ENCODE measurements at regions not wholly inside any gene's neighbourhood (a gene's known extent, or its start where the extent isn't known, plus 50 kb on each side); places are given as distances from the start of the nearest gene placed in this dataset.

- TF ChIP-seq, protein P1, sequence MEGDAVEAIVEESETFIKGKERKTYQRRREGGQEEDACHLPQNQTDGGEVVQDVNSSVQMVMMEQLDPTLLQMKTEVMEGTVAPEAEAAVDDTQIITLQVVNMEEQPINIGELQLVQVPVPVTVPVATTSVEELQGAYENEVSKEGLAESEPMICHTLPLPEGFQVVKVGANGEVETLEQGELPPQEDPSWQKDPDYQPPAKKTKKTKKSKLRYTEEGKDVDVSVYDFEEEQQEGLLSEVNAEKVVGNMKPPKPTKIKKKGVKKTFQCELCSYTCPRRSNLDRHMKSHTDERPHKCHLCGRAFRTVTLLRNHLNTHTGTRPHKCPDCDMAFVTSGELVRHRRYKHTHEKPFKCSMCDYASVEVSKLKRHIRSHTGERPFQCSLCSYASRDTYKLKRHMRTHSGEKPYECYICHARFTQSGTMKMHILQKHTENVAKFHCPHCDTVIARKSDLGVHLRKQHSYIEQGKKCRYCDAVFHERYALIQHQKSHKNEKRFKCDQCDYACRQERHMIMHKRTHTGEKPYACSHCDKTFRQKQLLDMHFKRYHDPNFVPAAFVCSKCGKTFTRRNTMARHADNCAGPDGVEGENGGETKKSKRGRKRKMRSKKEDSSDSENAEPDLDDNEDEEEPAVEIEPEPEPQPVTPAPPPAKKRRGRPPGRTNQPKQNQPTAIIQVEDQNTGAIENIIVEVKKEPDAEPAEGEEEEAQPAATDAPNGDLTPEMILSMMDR (conservative IDR thresholded peaks at IDR 0.05; ENCODE audit: low read length), result no peak
- no peak overlapping the region for H3K4me3 ChIP-seq (ENCODE audit: low read length)
- no peak for DNase-seq (ENCODE audit: low read depth)
Measured at GRCh38 chr4:20639346-20639745, 60.9 kb upstream of the PACRGL start.

GRCh38 chr4:20640989-20641388, 59.3 kb upstream of the PACRGL start:
- DNase-seq (ENCODE audit: low read depth), result no peak
- H3K4me3 ChIP-seq (ENCODE audit: low read length), result no peak overlapping the region
- TF ChIP-seq, protein P1 (conservative IDR thresholded peaks at IDR 0.05; ENCODE audit: low read length), result no peak

- H3K4me3 ChIP-seq (ENCODE audit: low read length), result no peak overlapping the region
- TF ChIP-seq, protein P1 (conservative IDR thresholded peaks at IDR 0.05; ENCODE audit: low read length), result no peak
- DNase-seq (ENCODE audit: low read depth), result no peak
Measured at GRCh38 chr4:20641976-20642375, 58.3 kb upstream of the PACRGL start.

GRCh38 chr4:20643631-20644030, 56.6 kb upstream of the PACRGL start:
- no peak for DNase-seq (ENCODE audit: low read depth)
- TF ChIP-seq, protein P1 (conservative IDR thresholded peaks at IDR 0.05; ENCODE audit: low read length), result no peak
- no peak overlapping the region for H3K4me3 ChIP-seq (ENCODE audit: low read length)

DNA sequence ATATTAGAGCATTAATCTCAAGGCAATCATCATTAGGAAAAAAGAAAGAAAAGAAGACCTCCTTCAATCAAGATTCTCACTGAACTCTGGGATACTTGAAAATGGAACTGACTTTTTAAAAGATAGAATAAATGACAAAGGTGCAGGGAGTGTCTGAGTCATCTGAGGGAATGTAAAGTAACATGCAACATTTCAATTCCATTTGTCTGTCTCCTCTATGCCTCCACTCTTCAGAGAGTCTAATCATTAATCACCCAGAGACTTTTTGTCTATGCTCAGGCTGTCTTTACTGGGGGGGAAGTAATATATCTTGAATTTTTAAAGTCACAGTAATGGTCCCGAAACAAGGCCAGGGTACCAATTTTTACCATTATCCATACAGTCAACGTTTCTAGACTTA, 55.0 kb upstream of the PACRGL start:
- no peak overlapping the region for H3K4me3 ChIP-seq (ENCODE audit: low read length)
- no peak for DNase-seq (ENCODE audit: low read depth)
- TF ChIP-seq, protein P1 (conservative IDR thresholded peaks at IDR 0.05; ENCODE audit: low read length), result no peak

- DNase-seq (ENCODE audit: low read depth), result peak; percentile 8
- no peak overlapping the region for H3K4me3 ChIP-seq (ENCODE audit: low read length)
- TF ChIP-seq, protein P1 (conservative IDR thresholded peaks at IDR 0.05; ENCODE audit: low read length), result no peak
Measured at GRCh38 chr4:20646287-20646686, 54.0 kb upstream of the PACRGL start.
